ENCODE measurements at regions not wholly inside any gene's neighbourhood (a gene's known extent, or its start where the extent isn't known, plus 50 kb on each side); places are given as distances from the start of the nearest gene placed in this dataset.

- in situ Hi-C loops (cut with HindIII; ENCODE audit: low sequenced_read_pairs) = no loop called here
- no peak for DNase-seq (ENCODE audit: low read depth, low spot score)
- no peak overlapping the region for H3K4me3 ChIP-seq (ENCODE audit: low read depth, low read length)
- TF ChIP-seq CTCF (IDR thresholded peaks at IDR 0.05; ENCODE audit: low read depth, low read length) = no peak
These were observed 1169.5 kb downstream of the AMY1C start for GRCh38 chr1:104919188-104919587.

GRCh38 chr1:104921525-104921924 is 1171.8 kb downstream of the AMY1C start:
- in situ Hi-C loops (cut with HindIII; ENCODE audit: low sequenced_read_pairs) = no loop called here
- H3K4me3 ChIP-seq (ENCODE audit: low read depth, low read length) = no peak overlapping the region
- TF ChIP-seq CTCF (IDR thresholded peaks at IDR 0.05; ENCODE audit: low read depth, low read length) = no peak
- peak; percentile 12 for DNase-seq (ENCODE audit: low read depth, low spot score)

- no peak overlapping the region for H3K4me3 ChIP-seq (ENCODE audit: low read depth, low read length)
- no peak for TF ChIP-seq CTCF (IDR thresholded peaks at IDR 0.05; ENCODE audit: low read depth, low read length)
- in situ Hi-C loops (cut with HindIII; ENCODE audit: low sequenced_read_pairs) = no loop called here
These were observed 1173.4 kb downstream of the AMY1C start for GRCh38 chr1:104923075-104923474.

GRCh38 chr1:104929280-104929679 is 1179.6 kb downstream of the AMY1C start:
- no peak for DNase-seq (ENCODE audit: low read depth, low spot score)
- TF ChIP-seq CTCF (IDR thresholded peaks at IDR 0.05; ENCODE audit: low read depth, low read length) = no peak
- no peak overlapping the region for H3K4me3 ChIP-seq (ENCODE audit: low read depth, low read length)
- in situ Hi-C loops (cut with HindIII; ENCODE audit: low sequenced_read_pairs) = no loop called here

More at GRCh38 chr1:104923075-104923474, 1173.4 kb downstream of the AMY1C start:
- DNase-seq (ENCODE audit: low read depth, low spot score) = no peak

- no peak for DNase-seq (ENCODE audit: low read depth, low spot score)
- H3K4me3 ChIP-seq (ENCODE audit: low read depth, low read length) = no peak overlapping the region
- TF ChIP-seq CTCF (IDR thresholded peaks at IDR 0.05; ENCODE audit: low read depth, low read length) = no peak
- in situ Hi-C loops (cut with HindIII; ENCODE audit: low sequenced_read_pairs) = no loop called here
These were observed 1182.6 kb downstream of the AMY1C start for GRCh38 chr1:104932030-104932915.

- no peak for DNase-seq (ENCODE audit: low read depth, low spot score)
- H3K4me3 ChIP-seq (ENCODE audit: low read depth, low read length) = no peak overlapping the region
- in situ Hi-C loops (cut with HindIII; ENCODE audit: low sequenced_read_pairs) = no loop called here
- TF ChIP-seq CTCF (IDR thresholded peaks at IDR 0.05; ENCODE audit: low read depth, low read length) = no peak
These were observed 1183.4 kb downstream of the AMY1C start for GRCh38 chr1:104932949-104933679.

All from astrocyte of the spinal cord (primary cell).